Transverse colon (tissue), 4 donors: ENCODE measurements at regions not wholly inside any gene's neighbourhood (a gene's known extent, or its start where the extent isn't known, plus 50 kb on each side); places are given as distances from the start of the nearest gene placed in this dataset.

ENCODE experiments used
- DNase-seq: peaks from one replicate; pipeline ENCODE4 v3.0.0-alpha.2; 2019
- H3K27ac ChIP-seq, 4 donors: fragments of 200-600 bp; sonication (generic); 2 replicates each; pipeline ENCODE4 v1.5.1; 2016 to 2018; ENCODE audit warnings: inconsistent platforms in 4 of 4
- H3K27me3 ChIP-seq: fragments of 200-600 bp; sonication (generic); 2 replicates; pipeline ENCODE4 v1.5.1; 2017; ENCODE audit warnings: inconsistent platforms
- H3K36me3 ChIP-seq, 4 donors: fragments of 200-600 bp; sonication (generic); 2 replicates each; pipeline ENCODE4 v1.5.1; 2017 to 2019; ENCODE audit warnings: inconsistent platforms in 4 of 4
- H3K4me1 ChIP-seq, 4 donors: fragments of 200-600 bp; sonication (generic); 2 replicates each; pipeline ENCODE4 v1.5.1; 2017 to 2020; ENCODE audit warnings: inconsistent platforms in 4 of 4
- H3K4me3 ChIP-seq, 4 donors: fragments of 200-600 bp; sonication (generic); 1 replicate in 1 of 4; 2 replicates in 3 of 4; pipeline versions ENCODE4 v1.5.1 to v1.6.1; 2017 to 2019; ENCODE audit warnings: inconsistent platforms in 4 of 4
- H3K9me3 ChIP-seq, 2 donors: fragments of 200-600 bp; sonication (generic); 2 replicates each; pipeline ENCODE4 v1.5.1; 2017 to 2019; ENCODE audit warnings: inconsistent platforms in 2 of 2
- EP300 ChIP-seq: sonication (generic); formaldehyde crosslinking; IDR thresholded peaks from one replicate; pipeline ENCODE4 v1.6.1; 2017; ENCODE audit warnings: antibody characterized with exemption, low read depth
- POLR2A ChIP-seq: fragments of 450-650 bp; IDR thresholded peaks from one replicate; pipeline ENCODE4 v1.6.1; 2016; ENCODE audit warnings: antibody characterized with exemption, mild to moderate bottlenecking, moderate library complexity
- POLR2AphosphoS5 ChIP-seq, 3 donors: sonication (generic); formaldehyde crosslinking; IDR thresholded peaks; one replicate each; pipeline ENCODE4 v1.6.1; 2016; ENCODE audit warnings: antibody characterized with exemption in 3 of 3
- WGBS, 2 donors: methylation state at CpG; one replicate each; pipeline ENCODE4 v1.1.5; 2018; ENCODE audit warnings: low coverage in 1 of 2; 5-methylcytosine and 5-hydroxymethylcytosine counted together
- in situ Hi-C, 4 donors: fragments of 200-750 bp; cut with MboI; loops; one replicate each; pipeline versions ENCODE4 v1.15.0 to v1.15.1; 2017; ENCODE audit warnings: low sequenced_read_pairs in 3 of 4, low pct_ligation_motif_present in 1 of 4, low pct_unique_long_range_greater_than_20kb in 1 of 4
- intact Hi-C: fragments of 100-400 bp; cut with DNase I; formaldehyde crosslinking; loops from one replicate; pipeline ENCODE4 v1.15.1; 2023; ENCODE audit warnings: low total_unique reads
- TF ChIP-seq, protein P1 (sequence below), 5 experiments: fragments of 200-600 bp in 3 of 5; fragments of 450-650 bp in 2 of 5; sonication (generic) in 3 of 5; IDR thresholded peaks; 1 replicate in 2 of 5; 2 replicates in 3 of 5; pipeline ENCODE4 v1.5.1; 2016 to 2017; ENCODE audit warnings: antibody characterized with exemption in 5 of 5, inconsistent platforms in 3 of 5, mild to moderate bottlenecking in 2 of 5, moderate library complexity in 1 of 5

DNA sequence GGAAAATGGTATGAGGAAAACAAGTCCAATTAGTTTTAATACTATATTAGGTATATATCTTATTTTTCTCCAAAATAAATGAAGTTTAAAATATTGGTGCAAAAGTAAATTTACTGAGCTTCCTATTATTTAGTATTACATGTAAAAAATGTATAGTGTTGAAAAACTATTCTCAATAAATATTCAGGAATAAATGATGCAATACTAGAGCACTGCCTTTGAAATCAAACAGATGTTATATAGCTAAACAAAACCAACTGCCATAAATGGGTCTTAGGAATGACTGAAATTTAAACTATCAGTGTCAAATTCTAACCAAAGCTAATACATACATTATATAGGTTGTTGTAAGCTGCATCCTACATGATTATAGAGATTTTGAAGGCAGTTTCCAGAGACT is 1434.0 kb upstream of the LRRTM3 start:
- H3K36me3 ChIP-seq = no peaks in the 10 kb centered on the region

DNA sequence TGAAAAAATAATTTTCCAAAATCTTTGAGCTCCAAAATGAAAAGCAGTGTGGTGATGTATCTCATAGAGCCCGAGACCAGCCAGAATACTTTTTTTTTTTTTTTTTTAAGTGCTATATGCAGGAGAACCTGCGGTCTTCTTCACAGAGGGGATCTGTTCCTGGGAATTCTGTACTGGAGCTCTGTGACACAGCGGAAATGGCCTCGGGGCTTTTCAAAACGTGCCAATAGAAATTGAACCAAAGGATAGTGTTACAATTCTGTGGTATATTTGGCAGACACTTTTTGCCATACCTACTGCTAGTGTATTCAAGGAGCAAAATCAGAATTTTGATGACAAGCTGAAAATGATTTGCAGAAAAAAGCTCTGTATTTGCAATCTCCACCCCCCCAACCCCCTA is 1429.3 kb upstream of the LRRTM3 start:
- no peaks in the 10 kb centered on the region for H3K36me3 ChIP-seq
- TF ChIP-seq POLR2AphosphoS5 (IDR thresholded peaks at IDR 0.05) (no peak), POLR2A (no peak), EP300 (no peak)
- TF ChIP-seq, protein P1, sequence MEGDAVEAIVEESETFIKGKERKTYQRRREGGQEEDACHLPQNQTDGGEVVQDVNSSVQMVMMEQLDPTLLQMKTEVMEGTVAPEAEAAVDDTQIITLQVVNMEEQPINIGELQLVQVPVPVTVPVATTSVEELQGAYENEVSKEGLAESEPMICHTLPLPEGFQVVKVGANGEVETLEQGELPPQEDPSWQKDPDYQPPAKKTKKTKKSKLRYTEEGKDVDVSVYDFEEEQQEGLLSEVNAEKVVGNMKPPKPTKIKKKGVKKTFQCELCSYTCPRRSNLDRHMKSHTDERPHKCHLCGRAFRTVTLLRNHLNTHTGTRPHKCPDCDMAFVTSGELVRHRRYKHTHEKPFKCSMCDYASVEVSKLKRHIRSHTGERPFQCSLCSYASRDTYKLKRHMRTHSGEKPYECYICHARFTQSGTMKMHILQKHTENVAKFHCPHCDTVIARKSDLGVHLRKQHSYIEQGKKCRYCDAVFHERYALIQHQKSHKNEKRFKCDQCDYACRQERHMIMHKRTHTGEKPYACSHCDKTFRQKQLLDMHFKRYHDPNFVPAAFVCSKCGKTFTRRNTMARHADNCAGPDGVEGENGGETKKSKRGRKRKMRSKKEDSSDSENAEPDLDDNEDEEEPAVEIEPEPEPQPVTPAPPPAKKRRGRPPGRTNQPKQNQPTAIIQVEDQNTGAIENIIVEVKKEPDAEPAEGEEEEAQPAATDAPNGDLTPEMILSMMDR (IDR thresholded peaks at IDR 0.05) = no peak
- intact Hi-C loops (no loop called here), in situ Hi-C loops (no loop called here)
- H3K27ac ChIP-seq = no peak overlapping the region
- H3K4me1 ChIP-seq = no peaks in the 10 kb centered on the region
- H3K4me3 ChIP-seq = no peak overlapping the region
- no peaks in the 10 kb centered on the region for H3K9me3 ChIP-seq
- no peak for DNase-seq
- WGBS, 2 donors = 77 to 82% methylated on average over 5 of the region's 5 CpGs
- H3K27me3 ChIP-seq = no peaks in the 10 kb centered on the region

More for the DNA sequence above, 1434.0 kb upstream of the LRRTM3 start:
- H3K27me3 ChIP-seq = no peaks in the 10 kb centered on the region
- intact Hi-C loops (no loop called here), in situ Hi-C loops (no loop called here)
- no peaks in the 10 kb centered on the region for H3K4me1 ChIP-seq
- H3K9me3 ChIP-seq = peaks cover 0 to 2% of the 10 kb centered on the region in 2 donors
- no peak overlapping the region for H3K4me3 ChIP-seq
- H3K27ac ChIP-seq = no peak overlapping the region
- DNase-seq = no peak
- no peak for TF ChIP-seq POLR2AphosphoS5 (IDR thresholded peaks at IDR 0.05)
- TF ChIP-seq, protein P1 (IDR thresholded peaks at IDR 0.05) = no peak
- no peak for TF ChIP-seq EP300
- no peak for TF ChIP-seq POLR2A

DNA sequence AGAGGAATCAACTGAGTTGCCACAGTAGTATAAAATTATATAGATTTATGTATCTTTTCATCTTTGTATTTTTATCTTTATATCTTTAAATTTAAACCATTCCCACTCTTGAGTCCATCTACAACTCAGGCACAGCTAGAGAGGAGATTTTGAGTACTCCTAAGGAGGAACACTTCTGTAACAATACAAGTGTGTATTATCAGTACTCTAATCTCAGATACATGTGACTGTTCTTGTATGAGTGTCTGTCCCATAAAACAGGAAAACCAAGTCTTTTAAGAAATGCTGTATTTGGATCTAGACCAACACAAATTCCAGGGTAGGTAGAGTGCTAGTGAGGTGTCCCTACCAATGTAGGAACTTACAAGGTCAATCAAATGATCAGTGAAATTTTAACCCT is 1428.0 kb upstream of the LRRTM3 start:
- DNase-seq = no peak
- Histone ChIP-seq H3K27me3 (no peaks in the 10 kb centered on the region), H3K4me1 (no peaks in the 10 kb centered on the region), H3K9me3 (no peaks in the 10 kb centered on the region), H3K36me3 (no peaks in the 10 kb centered on the region), H3K4me3 (no peak overlapping the region), H3K27ac (no peak overlapping the region)
- TF ChIP-seq, protein P1 (IDR thresholded peaks at IDR 0.05) = no peak
- TF ChIP-seq POLR2A = no peak
- no peak for TF ChIP-seq POLR2AphosphoS5 (IDR thresholded peaks at IDR 0.05)
- TF ChIP-seq EP300 = no peak
- in situ Hi-C loops = no loop called here
- intact Hi-C loops = no loop called here

DNA sequence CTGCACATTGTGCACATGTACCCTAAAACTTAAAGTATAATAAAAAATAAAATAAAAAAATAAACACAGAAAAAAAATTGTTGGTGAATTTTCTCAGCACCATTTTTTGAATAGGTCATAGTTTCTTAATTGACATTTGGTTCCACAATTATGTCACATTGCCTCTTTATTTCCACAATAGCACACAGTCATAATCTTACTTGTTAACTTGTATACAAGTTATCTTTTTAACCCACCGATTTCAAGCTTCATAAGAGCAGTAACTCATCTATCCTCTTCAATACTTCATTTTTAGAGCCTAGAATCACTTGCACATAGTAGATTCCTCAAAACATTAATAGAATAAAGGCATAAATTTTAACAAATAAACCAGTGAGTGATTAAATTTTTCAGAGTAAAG is 1425.1 kb upstream of the LRRTM3 start:
- 75 to 100% methylated on average over 1 of the region's 1 CpG for WGBS, 2 donors
- no peak for DNase-seq
- no peaks in the 10 kb centered on the region for H3K36me3 ChIP-seq
- intact Hi-C loops (no loop called here), in situ Hi-C loops (no loop called here)
- no peaks in the 10 kb centered on the region for H3K27me3 ChIP-seq
- H3K9me3 ChIP-seq = no peaks in the 10 kb centered on the region
- TF ChIP-seq EP300 = no peak
- no peak for TF ChIP-seq POLR2A
- no peak for TF ChIP-seq POLR2AphosphoS5 (IDR thresholded peaks at IDR 0.05)
- no peaks in the 10 kb centered on the region for H3K4me1 ChIP-seq
- no peak overlapping the region for H3K4me3 ChIP-seq
- H3K27ac ChIP-seq = no peak overlapping the region

DNA sequence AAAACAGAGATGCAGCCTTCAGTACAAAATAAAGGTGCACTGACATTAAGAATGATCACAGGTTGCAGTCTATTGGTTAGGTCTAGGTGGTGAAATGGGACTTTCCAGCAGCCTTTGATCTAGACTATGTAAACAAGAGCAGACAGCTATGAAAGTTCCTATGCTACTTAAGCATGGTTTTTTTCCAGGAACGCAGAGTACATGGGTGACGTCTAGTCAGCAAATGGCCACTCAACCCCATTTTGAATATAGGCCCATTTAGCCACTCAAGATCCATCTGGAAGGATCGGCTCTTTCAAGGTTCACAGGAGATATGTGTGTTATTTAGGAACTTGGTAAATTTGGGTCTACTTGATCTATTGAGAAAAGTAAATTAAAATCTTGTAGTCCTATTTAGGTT is 1424.6 kb upstream of the LRRTM3 start:
- Histone ChIP-seq H3K27ac (no peak overlapping the region), H3K36me3 (no peaks in the 10 kb centered on the region), H3K27me3 (no peaks in the 10 kb centered on the region), H3K9me3 (no peaks in the 10 kb centered on the region), H3K4me3 (no peak overlapping the region), H3K4me1 (no peaks in the 10 kb centered on the region)
- in situ Hi-C loops = no loop called here
- DNase-seq = no peak
- TF ChIP-seq EP300 (no peak), POLR2A (no peak), POLR2AphosphoS5 (IDR thresholded peaks at IDR 0.05) (no peak)
- TF ChIP-seq, protein P1 (IDR thresholded peaks at IDR 0.05) = no peak
- intact Hi-C loops = no loop called here
- WGBS, 2 donors = 61 to 62% methylated on average over 3 of the region's 3 CpGs
